ENCODE measurements at regions not wholly inside any gene's neighbourhood (a gene's known extent, or its start where the extent isn't known, plus 50 kb on each side); places are given as distances from the start of the nearest gene placed in this dataset.

- no peak for FAIRE-seq
Measured at GRCh38 chr2:223107825-223108224, 55.8 kb downstream of the KCNE4 start.

- no peak for FAIRE-seq
Measured at GRCh38 chr2:223108351-223109050, 56.5 kb downstream of the KCNE4 start.

GRCh38 chr2:223109341-223109740 is 57.4 kb downstream of the KCNE4 start:
- no peak for FAIRE-seq

- FAIRE-seq: no peak
Measured at GRCh38 chr2:223113161-223113560, 61.2 kb downstream of the KCNE4 start.

GRCh38 chr2:223114170-223114569 is 62.2 kb downstream of the KCNE4 start:
- no peak for FAIRE-seq

GRCh38 chr2:223114917-223115316 is 62.9 kb downstream of the KCNE4 start:
- FAIRE-seq: no peak

GRCh38 chr2:223117533-223117932 is 65.5 kb downstream of the KCNE4 start:
- FAIRE-seq: no peak

- no peak for FAIRE-seq
Measured at GRCh38 chr2:223121283-223121682, 69.3 kb downstream of the KCNE4 start.

- FAIRE-seq: no peak
Measured at GRCh38 chr2:223122781-223123180, 70.8 kb downstream of the KCNE4 start.

- no peak for FAIRE-seq
Measured at GRCh38 chr2:223123855-223124610, 72.0 kb downstream of the KCNE4 start.

- no peak for FAIRE-seq
Measured at GRCh38 chr2:223141606-223142005, 89.6 kb downstream of the KCNE4 start.

GRCh38 chr2:223142118-223142517 is 90.1 kb downstream of the KCNE4 start:
- no peak for FAIRE-seq

GRCh38 chr2:223147431-223147830 is 95.4 kb downstream of the KCNE4 start:
- FAIRE-seq: no peak

GRCh38 chr2:223148516-223148915 is 96.5 kb downstream of the KCNE4 start:
- FAIRE-seq: no peak

- no peak for FAIRE-seq
Measured at GRCh38 chr2:223155956-223156355, 104.0 kb downstream of the KCNE4 start.

- no peak for FAIRE-seq
Measured at GRCh38 chr2:223161873-223162458, 110.0 kb downstream of the KCNE4 start.

- no peak for FAIRE-seq
Measured at GRCh38 chr2:223165423-223166214, 113.6 kb downstream of the KCNE4 start.

- FAIRE-seq: no peak
Measured at GRCh38 chr2:223166215-223166493, 114.2 kb downstream of the KCNE4 start.

GRCh38 chr2:223166983-223167650 is 115.1 kb downstream of the KCNE4 start:
- FAIRE-seq: no peak

- FAIRE-seq: no peak
Measured at GRCh38 chr2:223169830-223170605, 118.0 kb downstream of the KCNE4 start.

GRCh38 chr2:223176970-223177369 is 125.0 kb downstream of the KCNE4 start:
- FAIRE-seq: no peak

GRCh38 chr2:223180463-223180862 is 128.5 kb downstream of the KCNE4 start:
- FAIRE-seq: no peak
